HG03097 (cell line): ENCODE measurements at regions not wholly inside any gene's neighbourhood (a gene's known extent, or its start where the extent isn't known, plus 50 kb on each side); places are given as distances from the start of the nearest gene placed in this dataset.

Experiments
- ATAC-seq: cut with Tn5 transposase; IDR thresholded peaks from one replicate; pipeline ENCODE4 v1.9.1; 2021; ENCODE audit not compliant: unreplicated experiment, low FRiP score

- no peak for ATAC-seq
These were observed 2225.7 kb downstream of the NCAM2 start for GRCh38 chr21:23223882-23224281.

- ATAC-seq, result no peak
These were observed 2220.5 kb downstream of the NCAM2 start for GRCh38 chr21:23218667-23219066.

- ATAC-seq, result no peak
These were observed 2219.4 kb downstream of the NCAM2 start for GRCh38 chr21:23217597-23217996.

- ATAC-seq, result no peak
These were observed 2217.1 kb downstream of the NCAM2 start for GRCh38 chr21:23215261-23215660.
